ENCODE measurements at regions not wholly inside any gene's neighbourhood (a gene's known extent, or its start where the extent isn't known, plus 50 kb on each side); places are given as distances from the start of the nearest gene placed in this dataset.
A peak's percentile ranks its signal among the peaks of the same experiment; 100 is the strongest.

DNA sequence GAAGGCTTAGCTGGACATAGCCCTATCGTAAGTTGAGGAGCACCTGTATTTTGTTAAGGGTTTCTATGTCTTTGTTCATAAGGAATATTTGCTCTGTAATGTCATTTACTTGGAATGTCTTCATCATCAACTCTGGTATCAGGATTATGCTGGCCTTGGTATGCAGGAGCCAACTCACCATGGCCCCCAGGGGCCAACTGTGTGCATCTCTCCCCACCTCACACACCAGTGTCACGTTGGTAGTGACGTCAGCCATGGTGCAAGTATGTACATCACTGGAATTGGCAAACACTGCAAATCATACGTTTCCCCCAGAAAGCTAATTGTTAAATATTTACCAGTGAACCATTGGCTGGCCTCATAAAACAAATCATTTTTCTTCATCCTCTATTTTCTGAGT lies 70.8 kb downstream of the YTHDF1 start:
- no peak overlapping the region for H4K91ac ChIP-seq (ENCODE audit: low read depth, low read length, poor library complexity)
- H3K27me3 ChIP-seq (ENCODE audit: control insufficient read depth in 3 of 3, insufficient read depth in 3 of 3, low read depth in 1 of 3, low read length in 3 of 3), result peaks cover 0 to 20% (median 0%) of the 10 kb centered on the region in 3 experiments
- no peak overlapping the region for H4K8ac ChIP-seq (ENCODE audit: low read depth, low read length)
- no peak overlapping the region for H3K9ac ChIP-seq (ENCODE audit: low read depth, low read length, poor library complexity)
- peaks cover 7 to 17% of the 10 kb centered on the region in 2 donors for H3K9me3 ChIP-seq (replicated peaks in 1 of 2; ENCODE audit: control insufficient read depth in 2 of 2, insufficient read depth in 1 of 2, low read depth in 1 of 2, low read length in 2 of 2)
- H3K23ac ChIP-seq (ENCODE audit: low read depth, low read length, poor library complexity), result no peak overlapping the region
- H3K18ac ChIP-seq (ENCODE audit: low read length), result no peak overlapping the region
- no peaks in the 10 kb centered on the region for H3K79me1 ChIP-seq (ENCODE audit: low read depth, low read length)
- H3K27ac ChIP-seq (replicated peaks; ENCODE audit: low read length), result no peak overlapping the region
- H2BK120ac ChIP-seq (ENCODE audit: low read depth, low read length), result no peak overlapping the region
- H3K4me3 ChIP-seq (ENCODE audit: low read length in 2 of 2), result no peak overlapping the region
- no peak overlapping the region for H3K4ac ChIP-seq (ENCODE audit: low read length)
- H2BK5ac ChIP-seq (ENCODE audit: low read length), result no peak overlapping the region
- no peak overlapping the region for H2BK15ac ChIP-seq (ENCODE audit: low read length)
- no peaks in the 10 kb centered on the region for H3K36me3 ChIP-seq (replicated peaks in 1 of 2; ENCODE audit: control insufficient read depth in 2 of 2, insufficient read depth in 2 of 2, low read length in 2 of 2)
- no peak for DNase-seq (ENCODE audit: low spot score)
- H2AFZ ChIP-seq (ENCODE audit: low read length), result no peak overlapping the region
- H3K14ac ChIP-seq (ENCODE audit: low read length), result no peak overlapping the region
- no CpG with 5 or more reads among the region's 4 CpGs for WGBS, 2 donors (ENCODE audit: extremely low coverage in 2 of 2, insufficient read length in 2 of 2, insufficient replicate concordance in 1 of 2)
- H3K4me1 ChIP-seq (ENCODE audit: control insufficient read depth in 2 of 2, insufficient read depth in 1 of 2, low read depth in 1 of 2, low read length in 2 of 2), result peaks cover 0 to 2% of the 10 kb centered on the region in 2 donors
- no peak overlapping the region for H2AK5ac ChIP-seq (ENCODE audit: low read depth, low read length)
- H3K4me2 ChIP-seq (ENCODE audit: insufficient read depth, low read length, poor library complexity, severe bottlenecking), result no peak overlapping the region
- no peak overlapping the region for H2BK12ac ChIP-seq (ENCODE audit: low read length)

DNA sequence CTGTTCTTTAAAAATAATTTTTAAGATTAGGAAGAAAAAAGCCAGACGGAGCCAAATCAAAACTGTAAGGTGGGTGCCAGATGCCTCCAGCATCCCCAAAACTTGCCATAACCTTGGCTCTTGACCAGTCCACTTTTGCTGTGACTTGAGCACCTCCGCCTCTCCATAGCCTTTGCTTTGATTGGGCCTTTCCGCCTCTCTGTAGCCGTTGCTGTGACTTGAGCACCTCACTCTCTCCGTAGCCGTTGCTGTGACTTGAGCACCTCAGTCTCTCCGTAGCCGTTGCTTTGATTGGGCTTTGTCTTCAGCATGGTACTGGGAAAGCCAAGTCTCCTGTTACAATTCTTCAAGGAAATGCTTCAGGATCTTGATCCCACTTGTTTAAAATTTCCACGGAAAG lies 73.0 kb downstream of the YTHDF1 start:
- H3K4me2 ChIP-seq (ENCODE audit: insufficient read depth, low read length, poor library complexity, severe bottlenecking), result no peak overlapping the region
- no peak overlapping the region for H3K4ac ChIP-seq (ENCODE audit: low read length)
- H2BK12ac ChIP-seq (ENCODE audit: low read length), result no peak overlapping the region
- no peak overlapping the region for H2AK5ac ChIP-seq (ENCODE audit: low read depth, low read length)
- no peaks in the 10 kb centered on the region for H3K79me1 ChIP-seq (ENCODE audit: low read depth, low read length)
- H3K4me3 ChIP-seq (ENCODE audit: low read length in 2 of 2), result no peak overlapping the region
- no peak overlapping the region for H2BK15ac ChIP-seq (ENCODE audit: low read length)
- no peak overlapping the region for H2BK120ac ChIP-seq (ENCODE audit: low read depth, low read length)
- no peak overlapping the region for H2BK5ac ChIP-seq (ENCODE audit: low read length)
- H3K14ac ChIP-seq (ENCODE audit: low read length), result no peak overlapping the region
- no peak overlapping the region for H2AFZ ChIP-seq (ENCODE audit: low read length)
- H4K8ac ChIP-seq (ENCODE audit: low read depth, low read length), result no peak overlapping the region
- H4K91ac ChIP-seq (ENCODE audit: low read depth, low read length, poor library complexity), result no peak overlapping the region
- no peak overlapping the region for H3K23ac ChIP-seq (ENCODE audit: low read depth, low read length, poor library complexity)
- no peak overlapping the region for H3K18ac ChIP-seq (ENCODE audit: low read length)
- peaks cover 4 to 12% of the 10 kb centered on the region in 2 donors for H3K9me3 ChIP-seq (replicated peaks in 1 of 2; ENCODE audit: control insufficient read depth in 2 of 2, insufficient read depth in 1 of 2, low read depth in 1 of 2, low read length in 2 of 2)
- no peaks in the 10 kb centered on the region for H3K36me3 ChIP-seq (replicated peaks in 1 of 2; ENCODE audit: control insufficient read depth in 2 of 2, insufficient read depth in 2 of 2, low read length in 2 of 2)
- no peak for DNase-seq (ENCODE audit: low spot score)
- H3K4me1 ChIP-seq (ENCODE audit: control insufficient read depth in 2 of 2, insufficient read depth in 1 of 2, low read depth in 1 of 2, low read length in 2 of 2), result peaks cover 0 to 2% of the 10 kb centered on the region in 2 donors
- H3K27me3 ChIP-seq (ENCODE audit: control insufficient read depth in 3 of 3, insufficient read depth in 3 of 3, low read depth in 1 of 3, low read length in 3 of 3), result peaks cover 0 to 28% (median 0%) of the 10 kb centered on the region in 3 experiments
- no CpG with 5 or more reads among the region's 9 CpGs for WGBS, 2 donors (ENCODE audit: extremely low coverage in 2 of 2, insufficient read length in 2 of 2, insufficient replicate concordance in 1 of 2)
- no peak overlapping the region for H3K27ac ChIP-seq (replicated peaks; ENCODE audit: low read length)
- H3K9ac ChIP-seq (ENCODE audit: low read depth, low read length, poor library complexity), result no peak overlapping the region

DNA sequence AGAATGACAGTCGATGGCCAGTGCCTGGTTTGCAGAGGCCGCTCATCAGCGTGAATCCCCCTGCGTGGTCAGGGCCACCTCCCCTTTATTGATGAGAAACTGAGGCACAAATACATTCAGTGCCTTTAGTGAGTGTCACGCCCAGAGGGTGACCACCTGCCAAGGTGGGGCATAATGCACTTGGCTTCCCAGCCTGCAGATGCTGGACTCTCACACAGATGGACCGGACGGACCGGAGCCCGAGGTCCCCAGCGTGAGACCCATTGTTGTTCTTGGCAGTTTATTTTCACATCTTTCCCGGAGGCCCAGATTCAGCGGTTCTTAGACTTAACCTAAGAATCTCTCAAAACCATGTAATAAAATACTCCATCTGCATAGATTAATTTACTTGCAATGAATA lies 74.4 kb downstream of the YTHDF1 start:
- H3K4ac ChIP-seq (ENCODE audit: low read length), result no peak overlapping the region
- H4K8ac ChIP-seq (ENCODE audit: low read depth, low read length), result no peak overlapping the region
- no peaks in the 10 kb centered on the region for H3K36me3 ChIP-seq (replicated peaks in 1 of 2; ENCODE audit: control insufficient read depth in 2 of 2, insufficient read depth in 2 of 2, low read length in 2 of 2)
- peak overlapping the region; percentile 31 for H2AK5ac ChIP-seq (ENCODE audit: low read depth, low read length)
- peak overlapping the region; percentile 60 for H3K23ac ChIP-seq (ENCODE audit: low read depth, low read length, poor library complexity)
- H3K4me3 ChIP-seq (ENCODE audit: low read length in 2 of 2), result no peak overlapping the region
- H3K79me1 ChIP-seq (ENCODE audit: low read depth, low read length), result no peaks in the 10 kb centered on the region
- WGBS, 2 donors (ENCODE audit: extremely low coverage in 2 of 2, insufficient read length in 2 of 2, insufficient replicate concordance in 1 of 2), result no CpG with 5 or more reads among the region's 12 CpGs
- no peak overlapping the region for H2AFZ ChIP-seq (ENCODE audit: low read length)
- peaks cover 0 to 3% of the 10 kb centered on the region in 2 donors for H3K4me1 ChIP-seq (ENCODE audit: control insufficient read depth in 2 of 2, insufficient read depth in 1 of 2, low read depth in 1 of 2, low read length in 2 of 2)
- no peak overlapping the region for H4K91ac ChIP-seq (ENCODE audit: low read depth, low read length, poor library complexity)
- no peak overlapping the region for H3K14ac ChIP-seq (ENCODE audit: low read length)
- H2BK15ac ChIP-seq (ENCODE audit: low read length), result no peak overlapping the region
- DNase-seq (ENCODE audit: low spot score), result no peak
- H2BK12ac ChIP-seq (ENCODE audit: low read length), result no peak overlapping the region
- H2BK120ac ChIP-seq (ENCODE audit: low read depth, low read length), result no peak overlapping the region
- H2BK5ac ChIP-seq (ENCODE audit: low read length), result no peak overlapping the region
- H3K9me3 ChIP-seq (replicated peaks in 1 of 2; ENCODE audit: control insufficient read depth in 2 of 2, insufficient read depth in 1 of 2, low read depth in 1 of 2, low read length in 2 of 2), result peaks cover 0 to 2% of the 10 kb centered on the region in 2 donors
- H3K18ac ChIP-seq (ENCODE audit: low read length), result no peak overlapping the region
- H3K27ac ChIP-seq (replicated peaks; ENCODE audit: low read length), result no peak overlapping the region
- H3K9ac ChIP-seq (ENCODE audit: low read depth, low read length, poor library complexity), result no peak overlapping the region
- H3K4me2 ChIP-seq (ENCODE audit: insufficient read depth, low read length, poor library complexity, severe bottlenecking), result no peak overlapping the region
- peaks cover 0 to 35% (median 0%) of the 10 kb centered on the region in 3 experiments for H3K27me3 ChIP-seq (ENCODE audit: control insufficient read depth in 3 of 3, insufficient read depth in 3 of 3, low read depth in 1 of 3, low read length in 3 of 3)

DNA sequence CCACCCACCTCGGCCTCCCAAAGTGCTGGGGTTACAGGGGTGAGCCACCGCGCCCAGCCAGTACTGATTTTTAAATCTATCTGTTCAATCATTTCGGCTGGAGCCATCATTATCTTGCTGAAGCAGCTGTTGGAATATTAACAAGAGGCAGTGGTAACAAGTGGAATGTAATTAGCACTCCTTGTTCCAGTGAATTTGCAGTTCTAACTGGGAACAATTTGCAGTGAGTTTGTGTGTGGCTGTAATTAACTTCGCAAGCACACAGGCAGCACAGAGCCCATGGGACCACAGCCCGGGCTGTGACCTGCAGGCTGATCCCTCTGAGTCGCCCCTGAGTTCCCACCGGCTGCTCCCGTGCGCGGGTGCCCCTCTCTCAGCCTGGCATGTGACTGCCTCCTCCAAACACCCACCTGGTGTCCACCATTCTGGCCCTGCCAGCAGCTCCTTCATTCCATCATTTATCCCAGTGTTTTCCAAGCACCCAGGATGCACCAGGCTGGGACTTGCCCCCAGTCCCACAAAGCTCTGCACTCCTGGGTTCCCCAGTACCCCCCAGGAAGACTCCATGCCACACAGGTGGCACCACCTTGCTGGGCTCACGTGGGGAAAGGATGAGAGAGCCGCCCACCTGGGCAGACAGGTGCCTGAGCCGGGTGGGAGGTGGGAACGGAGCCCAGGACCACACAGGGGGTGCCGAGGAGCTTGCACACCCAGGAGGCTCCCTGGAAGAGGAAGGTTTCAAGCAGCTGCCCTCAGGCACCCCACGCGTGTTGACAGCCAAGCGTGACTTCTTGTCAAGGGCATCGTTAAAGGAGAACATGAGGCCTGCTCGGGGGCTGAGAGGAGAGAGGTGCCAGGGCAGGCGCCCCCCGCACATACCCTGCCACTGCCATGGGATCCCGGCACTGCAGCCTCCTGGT lies 75.2 kb downstream of the YTHDF1 start:
- peaks cover 0 to 2% of the 10 kb centered on the region in 2 donors for H3K9me3 ChIP-seq (replicated peaks in 1 of 2; ENCODE audit: control insufficient read depth in 2 of 2, insufficient read depth in 1 of 2, low read depth in 1 of 2, low read length in 2 of 2)
- peaks cover 0 to 35% (median 0%) of the 10 kb centered on the region in 3 experiments for H3K27me3 ChIP-seq (ENCODE audit: control insufficient read depth in 3 of 3, insufficient read depth in 3 of 3, low read depth in 1 of 3, low read length in 3 of 3)
- H3K14ac ChIP-seq (ENCODE audit: low read length), result no peak overlapping the region
- H3K36me3 ChIP-seq (replicated peaks in 1 of 2; ENCODE audit: control insufficient read depth in 2 of 2, insufficient read depth in 2 of 2, low read length in 2 of 2), result no peaks in the 10 kb centered on the region
- H3K27ac ChIP-seq (replicated peaks; ENCODE audit: low read length), result no peak overlapping the region
- H3K4me1 ChIP-seq (ENCODE audit: control insufficient read depth in 2 of 2, insufficient read depth in 1 of 2, low read depth in 1 of 2, low read length in 2 of 2), result peaks cover 0 to 3% of the 10 kb centered on the region in 2 donors
- no CpG with 5 or more reads among the region's 24 CpGs for WGBS, 2 donors (ENCODE audit: extremely low coverage in 2 of 2, insufficient read length in 2 of 2, insufficient replicate concordance in 1 of 2)
- no peak overlapping the region for H2BK120ac ChIP-seq (ENCODE audit: low read depth, low read length)
- H2AFZ ChIP-seq (ENCODE audit: low read length), result no peak overlapping the region
- no peak overlapping the region for H4K91ac ChIP-seq (ENCODE audit: low read depth, low read length, poor library complexity)
- peak overlapping the region; percentile 31 for H2AK5ac ChIP-seq (ENCODE audit: low read depth, low read length)
- H3K4ac ChIP-seq (ENCODE audit: low read length), result no peak overlapping the region
- no peak overlapping the region for H3K4me3 ChIP-seq (ENCODE audit: low read length in 2 of 2)
- H2BK12ac ChIP-seq (ENCODE audit: low read length), result no peak overlapping the region
- H4K8ac ChIP-seq (ENCODE audit: low read depth, low read length), result no peak overlapping the region
- DNase-seq (ENCODE audit: low spot score), result no peak
- no peak overlapping the region for H3K18ac ChIP-seq (ENCODE audit: low read length)
- no peaks in the 10 kb centered on the region for H3K79me1 ChIP-seq (ENCODE audit: low read depth, low read length)
- no peak overlapping the region for H3K9ac ChIP-seq (ENCODE audit: low read depth, low read length, poor library complexity)
- no peak overlapping the region for H2BK15ac ChIP-seq (ENCODE audit: low read length)
- H2BK5ac ChIP-seq (ENCODE audit: low read length), result no peak overlapping the region
- peak overlapping the region; percentile 60 for H3K23ac ChIP-seq (ENCODE audit: low read depth, low read length, poor library complexity)
- H3K4me2 ChIP-seq (ENCODE audit: insufficient read depth, low read length, poor library complexity, severe bottlenecking), result no peak overlapping the region

Measured in neuronal stem cell (in vitro differentiated cells).